Loucy (cell line): ENCODE measurements at regions not wholly inside any gene's neighbourhood (a gene's known extent, or its start where the extent isn't known, plus 50 kb on each side); places are given as distances from the start of the nearest gene placed in this dataset.

Experiments used
- H2AFZ ChIP-seq: fragments of 200-600 bp; sonication (generic); 2 replicates; pipeline ENCODE4 v1.6.0; 2016; ENCODE audit warnings: antibody characterized with exemption, mild to moderate bottlenecking, low read length, moderate library complexity
- H3F3A ChIP-seq: fragments of 200-600 bp; 2 replicates; pipeline ENCODE4 v1.6.0; 2016; ENCODE audit warnings: antibody characterized with exemption, low read depth, mild to moderate bottlenecking
- H3K27me3 ChIP-seq: fragments of 200-600 bp; sonication (generic); 2 replicates; pipeline ENCODE4 v1.6.1; 2014; ENCODE audit warnings: low read length, mild to moderate bottlenecking; ENCODE audit not compliant: insufficient read depth, poor library complexity, severe bottlenecking
- H3K36me3 ChIP-seq: fragments of 200-600 bp; sonication (generic); 2 replicates; pipeline ENCODE4 v1.6.1; 2016; ENCODE audit warnings: low read length; ENCODE audit not compliant: insufficient read depth
- H3K4me1 ChIP-seq: fragments of 200-600 bp; sonication (generic); 2 replicates; pipeline ENCODE4 v1.5.1; 2014; ENCODE audit warnings: low read length, mild to moderate bottlenecking; ENCODE audit not compliant: insufficient read depth, poor library complexity, severe bottlenecking
- H3K4me2 ChIP-seq: fragments of 200-600 bp; sonication (generic); 2 replicates; pipeline ENCODE4 v1.6.0; 2014; ENCODE audit warnings: antibody characterized with exemption, low read length, low read depth, mild to moderate bottlenecking; ENCODE audit not compliant: poor library complexity, severe bottlenecking
- H3K4me3 ChIP-seq: fragments of 200-600 bp; sonication (generic); 2 replicates; pipeline ENCODE4 v1.5.1; 2014; ENCODE audit warnings: low read length, mild to moderate bottlenecking, mixed read lengths; ENCODE audit not compliant: poor library complexity, severe bottlenecking
- H3K79me2 ChIP-seq: fragments of 200-600 bp; sonication (generic); 2 replicates; pipeline ENCODE4 v1.6.1; 2014; ENCODE audit warnings: low read length; ENCODE audit not compliant: insufficient read depth
- H3K9ac ChIP-seq: fragments of 200-600 bp; sonication (generic); 2 replicates; pipeline ENCODE4 v1.6.0; 2014; ENCODE audit warnings: mild to moderate bottlenecking, low read depth, low read length, moderate library complexity; ENCODE audit not compliant: poor library complexity, severe bottlenecking
- H3K9me2 ChIP-seq: fragments of 200-600 bp; sonication (generic); replicated peaks from 2 replicates; pipeline ENCODE4 v1.6.1; 2016; ENCODE audit warnings: low read depth, low read length, mixed read lengths
- H3K9me3 ChIP-seq: fragments of 200-600 bp; sonication (generic); 2 replicates; pipeline ENCODE4 v1.6.1; 2014; ENCODE audit warnings: mild to moderate bottlenecking, antibody characterized with exemption, low read length, low read depth; ENCODE audit not compliant: insufficient read depth
- H4K20me1 ChIP-seq: fragments of 200-600 bp; sonication (generic); 2 replicates; pipeline ENCODE4 v1.6.0; 2014; ENCODE audit warnings: antibody characterized with exemption, low read length, mild to moderate bottlenecking; ENCODE audit not compliant: insufficient read depth, poor library complexity, severe bottlenecking
- CTCF ChIP-seq: fragments of 200-600 bp; sonication (generic); conservative IDR thresholded peaks from 2 replicates; pipeline ENCODE4 v1.5.1; 2014; ENCODE audit warnings: mild to moderate bottlenecking, antibody characterized with exemption, low read length
- EZH2phosphoT487 ChIP-seq: fragments of 200-600 bp; IDR thresholded peaks from 2 replicates; pipeline ENCODE4 v1.6.1; 2018; ENCODE audit warnings: antibody characterized with exemption, mild to moderate bottlenecking, moderate library complexity, borderline replicate concordance

GRCh38 chr11:110375351-110375750, 54.4 kb upstream of the FDX1 start:
- Histone ChIP-seq H3F3A (no peaks in the 10 kb centered on the region), H3K9me3 (no peaks in the 10 kb centered on the region), H3K27me3 (no peaks in the 10 kb centered on the region), H3K4me1 (peaks cover 9% of the 10 kb centered on the region), H3K9me2 (no peaks in the 10 kb centered on the region), H2AFZ (peak overlapping the region; percentile 43; the same call in 1 of the 2 replicates), H3K36me3 (no peaks in the 10 kb centered on the region), H3K4me2 (no peak overlapping the region), H3K4me3 (no peak overlapping the region), H3K79me2 (no peaks in the 10 kb centered on the region), H3K9ac (no peak overlapping the region), H4K20me1 (no peaks in the 10 kb centered on the region)
- TF ChIP-seq CTCF (no peak), EZH2phosphoT487 (no peak)

- Histone ChIP-seq H3K79me2 (no peaks in the 10 kb centered on the region), H3K36me3 (no peaks in the 10 kb centered on the region), H3K27me3 (no peaks in the 10 kb centered on the region), H3K9ac (no peak overlapping the region), H4K20me1 (no peaks in the 10 kb centered on the region), H3K4me2 (no peak overlapping the region), H3K4me1 (peaks cover 13% of the 10 kb centered on the region), H3K4me3 (no peak overlapping the region), H2AFZ (no peak overlapping the region), H3F3A (no peaks in the 10 kb centered on the region), H3K9me3 (no peaks in the 10 kb centered on the region), H3K9me2 (no peaks in the 10 kb centered on the region)
- TF ChIP-seq EZH2phosphoT487 = no peak
- no peak for TF ChIP-seq CTCF
Observed at GRCh38 chr11:110376021-110376420, 53.7 kb upstream of the FDX1 start.

GRCh38 chr11:110376711-110377324, 52.9 kb upstream of the FDX1 start:
- Histone ChIP-seq H3K36me3 (no peaks in the 10 kb centered on the region), H3K27me3 (no peaks in the 10 kb centered on the region), H3K9me2 (no peaks in the 10 kb centered on the region), H3K4me1 (peaks cover 13% of the 10 kb centered on the region), H3K4me2 (no peak overlapping the region), H4K20me1 (no peaks in the 10 kb centered on the region), H3K9me3 (no peaks in the 10 kb centered on the region), H2AFZ (peak overlapping the region; percentile 44; the same call in 1 of the 2 replicates), H3K79me2 (no peaks in the 10 kb centered on the region), H3F3A (no peaks in the 10 kb centered on the region), H3K4me3 (no peak overlapping the region), H3K9ac (no peak overlapping the region)
- TF ChIP-seq CTCF = peak; percentile 92
- no peak for TF ChIP-seq EZH2phosphoT487
